ELF-1 (cell line): ENCODE measurements at regions not wholly inside any gene's neighbourhood (a gene's known extent, or its start where the extent isn't known, plus 50 kb on each side); places are given as distances from the start of the nearest gene placed in this dataset.
"Not testable (repeated sequence)": the region's sequence is repeated elsewhere in the genome, so short reads cannot be mapped to it uniquely, and the experiment has no call there.

Experiments
- DNase-seq: peaks from one replicate; pipeline ENCODE4 v3.0.0-alpha.2; 2016; ENCODE audit warnings: low read depth, low spot score

GRCh38 chr16:51867386-51868065 is 679.4 kb downstream of the TOX3 start:
- no peak for DNase-seq

- no peak for DNase-seq
These were observed 682.4 kb downstream of the TOX3 start for GRCh38 chr16:51864575-51864974.

DNA sequence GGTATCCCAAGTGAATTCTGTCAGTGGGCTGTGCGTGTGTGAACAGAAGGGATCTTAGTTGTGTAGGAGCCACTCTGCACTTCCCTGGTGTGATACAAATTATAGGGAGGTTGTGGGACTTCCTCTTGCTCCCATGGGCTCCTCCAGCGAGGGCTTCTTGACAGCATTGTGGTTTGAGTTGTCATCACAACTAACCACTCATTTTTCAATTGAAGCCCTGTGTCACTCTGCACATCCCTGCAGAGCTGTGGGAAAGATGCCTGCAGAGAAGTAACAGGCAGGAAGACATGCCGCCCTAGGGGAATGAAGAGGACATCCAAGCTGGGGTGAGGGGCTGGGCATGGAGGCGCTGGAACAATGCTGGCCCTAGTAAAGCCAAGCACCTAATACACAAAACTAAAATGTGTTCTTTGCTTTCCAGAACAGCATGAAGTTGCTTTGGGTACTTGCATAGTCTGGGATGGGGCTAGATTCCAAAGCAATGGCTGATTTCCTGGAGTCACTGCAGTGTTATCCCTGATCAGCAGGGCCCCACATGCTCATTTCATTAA is 692.5 kb downstream of the TOX3 start:
- DNase-seq: peak; percentile 30

DNA sequence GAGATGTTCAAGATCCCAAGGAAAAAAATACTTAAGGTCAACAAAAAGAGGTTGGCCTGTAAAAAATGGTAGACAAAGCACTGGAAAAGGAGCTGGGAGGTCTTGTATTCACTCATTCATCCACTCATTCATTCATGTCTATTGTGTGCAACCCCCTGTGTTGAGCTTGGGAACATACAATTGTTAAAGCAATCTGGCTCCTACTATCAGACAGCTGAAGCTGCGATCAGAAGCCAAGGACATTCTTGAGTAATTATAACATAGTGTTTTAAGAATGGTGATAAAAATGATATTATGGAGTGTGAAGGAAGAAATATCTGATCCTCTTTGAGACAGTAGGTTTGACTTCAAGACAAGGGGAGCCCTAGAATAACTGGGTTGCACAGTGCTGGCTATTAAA is 693.4 kb downstream of the TOX3 start:
- no peak for DNase-seq

DNA sequence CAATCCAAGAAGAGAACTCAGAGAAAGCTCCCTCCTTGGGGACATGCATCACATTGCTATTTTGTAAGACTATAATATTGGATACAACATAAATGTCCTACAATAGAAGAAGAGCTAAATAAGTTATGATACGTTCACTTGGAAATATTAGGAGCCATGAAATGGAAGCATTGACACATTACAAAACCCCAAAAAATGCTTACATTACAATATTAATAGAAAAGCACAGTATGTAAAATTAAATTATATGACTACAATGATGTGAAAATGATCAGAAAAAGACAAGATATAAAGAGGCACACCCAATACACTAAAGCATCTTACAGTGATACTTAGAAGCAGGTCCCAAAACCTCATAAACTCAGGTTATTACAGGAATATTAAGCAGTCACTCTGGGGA is 694.1 kb downstream of the TOX3 start:
- no peak for DNase-seq

DNA sequence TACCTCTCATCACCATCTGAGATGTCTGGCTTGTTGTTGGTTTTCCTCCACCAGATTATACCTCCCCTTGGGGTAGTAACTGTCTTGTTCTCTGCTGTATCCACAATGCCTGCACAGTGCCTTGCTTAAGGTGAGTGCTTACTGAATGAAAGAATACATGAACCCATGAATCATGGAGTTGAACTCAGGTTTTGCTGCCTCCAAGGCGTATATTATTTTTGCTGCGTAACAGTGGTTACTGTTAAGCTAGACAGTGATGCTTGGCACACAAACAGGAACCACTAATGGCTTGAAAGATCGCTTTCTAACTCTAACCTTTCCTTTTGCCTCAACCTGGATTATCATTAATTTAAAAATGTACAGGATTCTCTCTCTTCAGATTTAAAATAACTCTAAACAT is 695.8 kb downstream of the TOX3 start:
- DNase-seq: no peak

DNA sequence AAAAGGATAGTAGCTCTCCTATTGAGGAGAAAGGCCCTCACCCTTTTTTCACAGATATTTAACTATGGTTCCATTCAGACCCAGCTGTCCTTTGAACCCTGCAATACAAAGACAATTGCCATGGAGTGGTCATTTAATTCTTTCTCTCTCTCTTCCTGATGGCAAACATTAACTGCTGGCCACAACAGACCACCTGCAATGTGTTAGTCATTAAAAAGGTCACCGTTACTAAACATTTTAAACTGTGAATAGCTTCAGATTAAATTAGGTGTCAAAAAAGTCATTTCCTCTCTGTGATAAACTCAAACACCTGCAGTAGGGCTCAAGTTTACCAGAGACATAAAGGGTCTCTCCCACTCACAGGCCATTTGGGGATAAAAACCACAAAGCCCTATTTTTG is 697.2 kb downstream of the TOX3 start:
- no peak for DNase-seq

GRCh38 chr16:51845586-51846305 is 694.7 kb upstream of the SALL1 start:
- no peak for DNase-seq

DNA sequence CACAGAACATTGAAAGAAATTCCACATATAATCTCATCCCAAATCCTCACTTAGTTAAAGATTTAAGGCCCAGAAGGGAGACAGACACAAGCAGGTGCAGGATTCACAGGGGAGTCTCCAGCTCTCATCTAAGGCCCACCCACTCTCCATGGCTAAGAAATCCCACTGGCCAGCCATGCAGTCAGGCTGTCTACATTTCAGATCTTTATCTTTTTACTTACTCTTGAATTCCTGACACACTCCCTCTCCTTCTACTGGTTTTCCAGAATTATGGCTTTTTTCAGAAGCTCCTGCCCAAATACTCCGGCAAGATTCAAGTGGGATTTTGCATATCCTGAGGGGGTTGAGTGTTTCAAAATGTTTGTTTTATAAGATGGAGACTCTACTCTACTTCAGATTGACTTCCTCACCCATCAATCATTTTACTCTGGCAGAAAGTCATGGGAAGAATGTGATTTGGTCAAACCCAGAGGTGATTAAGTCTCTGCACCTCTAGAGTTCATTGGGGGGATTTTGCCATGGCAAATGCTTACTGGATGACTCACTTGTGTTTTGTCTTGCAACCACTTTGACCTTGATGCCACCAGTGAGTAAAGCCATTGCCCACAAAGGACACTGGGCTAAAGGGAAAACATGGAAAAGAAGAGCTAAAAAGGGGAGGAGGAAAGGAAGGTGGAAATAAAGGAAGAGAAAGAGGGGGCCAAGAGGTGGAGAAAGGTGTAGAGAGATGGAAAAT is 688.8 kb upstream of the SALL1 start:
- DNase-seq: peak; percentile 18

GRCh38 chr16:51834794-51835193 is 683.7 kb upstream of the SALL1 start:
- no peak for DNase-seq

- no peak for DNase-seq
These were observed 683.1 kb upstream of the SALL1 start for GRCh38 chr16:51834133-51834532.

- no peak for DNase-seq
These were observed 680.7 kb upstream of the SALL1 start for GRCh38 chr16:51831595-51832367.

DNA sequence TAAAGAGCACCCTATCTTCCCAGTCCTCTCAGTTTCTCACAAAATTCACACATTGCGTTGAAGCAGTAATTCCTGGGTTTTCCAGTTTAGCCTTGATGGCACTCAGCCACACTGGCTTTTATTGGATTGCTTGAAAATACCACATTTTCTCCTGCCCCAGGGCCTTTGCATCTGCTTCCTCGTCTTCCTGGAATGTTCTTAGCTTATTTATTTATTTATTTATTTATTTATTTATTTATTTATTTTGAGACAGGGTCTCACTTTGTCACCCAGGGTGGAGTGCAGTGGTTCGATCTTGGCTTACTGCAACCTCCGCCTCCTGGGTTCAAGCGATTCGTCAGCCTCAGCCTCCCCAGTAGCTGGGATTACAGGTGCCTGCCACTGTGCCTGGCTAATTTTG is 680.0 kb upstream of the SALL1 start:
- not testable (repeated sequence) for DNase-seq

GRCh38 chr16:51825779-51826178 is 674.7 kb upstream of the SALL1 start:
- DNase-seq: no peak

DNA sequence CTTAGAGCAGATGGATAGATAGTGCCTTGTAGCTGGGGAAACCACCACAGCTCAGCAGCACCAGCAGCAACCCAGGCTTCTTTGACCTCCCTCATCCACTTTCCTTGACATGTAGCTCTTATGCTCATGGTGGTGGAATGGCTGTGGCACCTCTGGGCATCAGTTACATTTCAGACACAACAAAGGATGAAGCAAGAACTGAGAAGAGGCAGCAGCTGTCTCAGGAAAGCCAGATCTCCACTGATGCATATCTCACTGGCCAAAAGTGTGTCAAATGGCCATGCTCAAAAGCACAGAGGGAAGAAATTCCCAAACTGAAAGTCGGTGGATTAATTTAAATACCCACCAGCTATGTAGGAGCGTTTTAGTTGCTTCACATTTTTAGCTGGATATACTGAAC is 671.4 kb upstream of the SALL1 start:
- DNase-seq: no peak

DNA sequence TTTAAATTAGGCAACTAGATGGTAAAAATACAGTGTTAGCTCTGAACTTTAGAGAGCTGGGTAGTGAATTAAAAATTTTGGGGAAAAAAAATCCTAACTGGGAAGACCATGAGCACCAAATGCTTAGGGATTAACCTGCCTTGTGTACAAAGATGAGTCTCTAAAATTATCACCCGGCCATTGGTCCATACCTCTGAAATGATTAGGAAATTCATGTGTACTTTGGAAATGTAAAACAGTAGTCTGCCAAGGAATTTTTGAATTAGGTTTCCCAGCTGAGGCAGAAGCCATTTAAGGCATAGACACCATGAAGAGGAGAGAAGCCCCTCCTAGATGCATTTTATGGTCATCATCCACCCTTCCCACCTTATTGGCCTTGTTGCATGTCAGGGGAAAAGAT is 670.5 kb upstream of the SALL1 start:
- no peak for DNase-seq

DNA sequence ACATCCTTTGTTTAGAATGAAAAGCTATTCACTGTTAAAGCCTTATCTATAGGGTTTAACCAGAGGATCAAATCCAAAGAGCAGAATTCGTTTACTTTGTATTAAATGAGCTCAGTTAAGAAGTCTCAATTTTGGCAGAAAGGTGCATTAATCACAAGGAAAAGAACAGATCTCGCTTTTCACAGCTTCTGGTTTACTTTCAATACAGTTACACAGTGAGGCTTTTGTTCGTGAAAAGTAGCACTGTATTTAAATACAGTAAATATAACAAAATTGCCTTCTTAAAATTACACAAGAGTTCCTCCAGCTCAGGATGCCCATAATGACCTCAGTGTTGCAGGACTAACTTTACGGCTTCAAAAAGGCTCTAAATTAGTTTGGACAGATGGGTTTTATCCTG is 669.1 kb upstream of the SALL1 start:
- no peak for DNase-seq

DNA sequence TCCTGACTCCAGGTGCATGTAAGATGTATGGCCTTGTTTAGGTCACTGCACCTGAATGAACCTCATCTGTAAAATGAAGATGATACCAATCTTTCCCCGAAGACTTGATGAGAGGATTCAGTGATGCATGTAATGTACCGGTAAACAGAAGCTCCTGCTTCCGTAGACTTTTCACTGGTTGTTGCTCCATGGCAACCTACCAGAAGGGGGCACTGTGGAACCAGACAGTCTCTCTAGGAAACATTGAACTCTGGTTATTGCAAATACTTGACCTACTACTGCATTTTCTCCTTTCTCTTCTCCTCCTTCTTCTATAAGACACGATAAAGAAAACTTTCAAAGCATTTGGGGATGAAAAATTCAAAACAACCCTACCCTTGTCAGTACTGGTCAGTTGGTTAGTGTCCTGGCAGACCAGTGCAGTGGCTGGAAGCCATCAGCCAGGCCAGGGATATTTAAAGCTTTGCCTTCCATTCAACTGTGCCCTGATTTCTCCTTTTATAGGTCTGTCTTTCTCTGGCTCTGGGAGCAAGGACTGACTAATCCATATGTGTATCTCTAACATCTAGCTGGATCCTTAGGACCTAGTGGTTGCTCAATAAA is 667.4 kb upstream of the SALL1 start:
- DNase-seq: peak; percentile 68

DNA sequence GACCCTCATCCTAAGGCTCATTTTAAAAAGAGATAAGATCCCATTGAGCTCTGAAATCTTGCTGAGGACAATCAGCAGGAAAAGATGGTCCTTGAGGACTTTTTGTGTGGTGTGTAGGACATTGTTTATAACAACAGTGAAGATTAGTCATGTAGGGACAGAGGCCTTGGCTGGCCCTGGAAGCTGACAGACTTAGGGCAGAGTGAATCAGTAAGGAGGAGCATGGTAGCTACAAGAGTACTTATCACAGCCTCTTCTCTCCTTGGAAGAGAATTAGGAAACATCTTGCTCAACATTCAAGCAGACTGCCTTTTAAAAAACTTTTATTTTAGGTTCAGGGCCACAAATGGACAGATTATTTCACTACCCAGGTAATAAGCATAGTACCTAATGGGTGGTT is 665.9 kb upstream of the SALL1 start:
- DNase-seq: no peak

DNA sequence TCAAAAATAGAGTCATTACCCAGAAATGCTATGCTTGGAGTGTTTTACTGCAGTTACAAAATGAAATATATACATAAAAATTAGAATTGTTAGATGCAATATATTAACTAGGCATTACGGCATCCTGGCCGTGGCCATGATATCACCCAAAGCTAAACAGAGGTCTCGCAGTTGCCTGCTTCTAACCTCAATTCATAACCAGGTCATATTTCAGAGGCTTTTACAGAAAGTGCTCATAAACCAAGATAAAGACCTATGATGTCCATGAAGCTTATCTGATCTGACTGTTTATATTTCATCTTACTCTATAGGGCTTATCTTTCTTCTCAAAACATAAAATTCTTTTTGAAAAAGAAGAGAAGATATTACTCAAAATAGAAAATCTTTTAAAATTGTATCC is 664.5 kb upstream of the SALL1 start:
- no peak for DNase-seq

DNA sequence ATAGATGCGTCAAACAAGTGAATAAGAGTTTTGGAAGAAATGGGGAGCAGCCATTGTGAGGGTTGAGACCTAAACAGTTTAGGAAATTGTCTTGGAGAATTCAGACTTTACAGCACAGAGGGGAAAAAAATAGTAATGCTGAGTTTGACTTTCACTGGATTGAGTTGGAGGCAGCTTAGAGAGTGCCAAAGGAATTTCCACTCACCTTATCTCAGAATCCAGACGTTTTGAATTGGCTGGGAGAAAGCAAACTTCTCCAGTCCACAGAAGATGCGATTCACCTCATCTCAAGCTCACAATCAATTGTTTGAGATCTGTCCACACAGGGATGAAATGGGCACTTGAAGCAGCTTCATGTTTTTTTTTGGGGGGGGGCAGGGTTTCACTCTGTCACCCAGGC is 663.5 kb upstream of the SALL1 start:
- DNase-seq: no peak
